Right lobe of liver (tissue), 6 donors: ENCODE measurements at regions not wholly inside any gene's neighbourhood (a gene's known extent, or its start where the extent isn't known, plus 50 kb on each side); places are given as distances from the start of the nearest gene placed in this dataset.

Source experiments
- ATAC-seq, 4 donors: fragments of 200-7000 bp; cut with Tn5 transposase; one replicate each; pipeline ENCODE4 v1.9.1; 2020; ENCODE audit warnings: mild to moderate bottlenecking in 4 of 4, moderate library complexity in 4 of 4
- DNase-seq, 3 donors: peaks; one replicate each; pipeline ENCODE4 v3.0.0-alpha.2; 2020
- H3K27ac ChIP-seq, 3 donors: fragments of 200-600 bp; one replicate each; pipeline ENCODE4 v1.8.0; 2022
- H3K27me3 ChIP-seq, 2 donors: fragments of 200-600 bp; one replicate each; pipeline ENCODE4 v1.8.0; 2022
- H3K36me3 ChIP-seq, 4 donors: fragments of 200-600 bp; sonication (generic) in 1 of 4; one replicate each; pipeline versions ENCODE4 v1.5.1 to v1.8.0; 2017 to 2022; ENCODE audit warnings: control low read depth in 1 of 4
- H3K4me1 ChIP-seq, 4 donors: fragments of 200-600 bp; sonication (generic) in 1 of 4; one replicate each; pipeline versions ENCODE4 v1.5.1 to v1.8.0; 2017 to 2022; ENCODE audit warnings: control low read depth in 1 of 4
- H3K4me3 ChIP-seq, 3 donors: fragments of 200-600 bp; one replicate each; pipeline ENCODE4 v1.8.0; 2022
- H3K9me3 ChIP-seq, 4 donors: fragments of 200-600 bp; sonication (generic) in 1 of 4; one replicate each; pipeline versions ENCODE4 v1.5.1 to v1.8.0; 2017 to 2022; ENCODE audit warnings: control low read depth in 1 of 4
- POLR2A ChIP-seq: fragments of 450-650 bp; IDR thresholded peaks from one replicate; pipeline ENCODE4 v1.6.1; 2017; ENCODE audit warnings: antibody characterized with exemption, mild to moderate bottlenecking
- WGBS: methylation state at CpG from one replicate; pipeline ENCODE4 v1.1.6; 2018; ENCODE audit warnings: low coverage, low lambda C conversion rate; ENCODE audit not compliant: insufficient coverage; ENCODE audit errors: missing lambda C conversion rate; 5-methylcytosine and 5-hydroxymethylcytosine counted together
- intact Hi-C, 2 donors: fragments of 100-400 bp; cut with DNase I; formaldehyde crosslinking; loops; one replicate each; pipeline versions ENCODE4 v1.11.2 to v1.14.1; 2022
- TF ChIP-seq, protein P1 (sequence below), 4 donors: fragments of 200-600 bp in 3 of 4; fragments of 450-650 bp in 1 of 4; IDR thresholded peaks; one replicate each; pipeline versions ENCODE4 v1.5.1 to v1.8.0; 2016 to 2022; ENCODE audit warnings: antibody characterized with exemption in 4 of 4, mild to moderate bottlenecking in 2 of 4
- donor health status: DM: no; HTN: yes; CAD: no.
- donor health status: DM: no; HTN: no; CAD: no.
- donor health status: DM: no; HTN: no; CAD: no.
- donor health status: DM: no; HTN: yes; CAD: no.
- donor health status: DM: no; HTN: yes; CAD: no.

DNA sequence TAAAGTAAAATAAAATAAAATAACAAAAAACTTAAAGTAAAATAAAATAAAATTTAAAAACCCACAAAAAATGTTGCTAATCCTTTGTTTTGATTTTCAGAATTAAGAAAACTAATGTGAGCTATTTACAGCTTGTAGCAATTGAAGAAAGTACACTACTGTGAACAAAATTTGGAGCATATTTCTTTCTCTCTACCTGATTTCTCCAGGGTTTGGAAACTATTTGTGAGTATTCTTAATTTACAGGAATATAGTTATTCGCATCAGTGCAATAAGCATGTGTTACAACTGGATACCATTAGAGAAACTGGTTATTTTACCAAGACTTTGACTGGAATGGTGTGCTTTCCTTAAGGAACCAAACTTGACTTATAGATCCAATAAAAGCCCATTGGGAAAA, 86.1 kb upstream of the CNOT2 start:
- intact Hi-C loops: no loop called here
- Histone ChIP-seq H3K4me1 (no peaks in the 10 kb centered on the region), H3K27me3 (no peaks in the 10 kb centered on the region), H3K9me3 (peaks cover 0 to 5% (median 0%) of the 10 kb centered on the region in 4 donors), H3K27ac (no peak overlapping the region), H3K36me3 (no peaks in the 10 kb centered on the region), H3K4me3 (no peak overlapping the region)
- 69% methylated on average over 1 of the region's 1 CpG for WGBS
- TF ChIP-seq, protein P1, sequence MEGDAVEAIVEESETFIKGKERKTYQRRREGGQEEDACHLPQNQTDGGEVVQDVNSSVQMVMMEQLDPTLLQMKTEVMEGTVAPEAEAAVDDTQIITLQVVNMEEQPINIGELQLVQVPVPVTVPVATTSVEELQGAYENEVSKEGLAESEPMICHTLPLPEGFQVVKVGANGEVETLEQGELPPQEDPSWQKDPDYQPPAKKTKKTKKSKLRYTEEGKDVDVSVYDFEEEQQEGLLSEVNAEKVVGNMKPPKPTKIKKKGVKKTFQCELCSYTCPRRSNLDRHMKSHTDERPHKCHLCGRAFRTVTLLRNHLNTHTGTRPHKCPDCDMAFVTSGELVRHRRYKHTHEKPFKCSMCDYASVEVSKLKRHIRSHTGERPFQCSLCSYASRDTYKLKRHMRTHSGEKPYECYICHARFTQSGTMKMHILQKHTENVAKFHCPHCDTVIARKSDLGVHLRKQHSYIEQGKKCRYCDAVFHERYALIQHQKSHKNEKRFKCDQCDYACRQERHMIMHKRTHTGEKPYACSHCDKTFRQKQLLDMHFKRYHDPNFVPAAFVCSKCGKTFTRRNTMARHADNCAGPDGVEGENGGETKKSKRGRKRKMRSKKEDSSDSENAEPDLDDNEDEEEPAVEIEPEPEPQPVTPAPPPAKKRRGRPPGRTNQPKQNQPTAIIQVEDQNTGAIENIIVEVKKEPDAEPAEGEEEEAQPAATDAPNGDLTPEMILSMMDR (IDR thresholded peaks at IDR 0.05): no peak
- TF ChIP-seq POLR2A: no peak
- ATAC-seq (no peak), DNase-seq (no peak)

DNA sequence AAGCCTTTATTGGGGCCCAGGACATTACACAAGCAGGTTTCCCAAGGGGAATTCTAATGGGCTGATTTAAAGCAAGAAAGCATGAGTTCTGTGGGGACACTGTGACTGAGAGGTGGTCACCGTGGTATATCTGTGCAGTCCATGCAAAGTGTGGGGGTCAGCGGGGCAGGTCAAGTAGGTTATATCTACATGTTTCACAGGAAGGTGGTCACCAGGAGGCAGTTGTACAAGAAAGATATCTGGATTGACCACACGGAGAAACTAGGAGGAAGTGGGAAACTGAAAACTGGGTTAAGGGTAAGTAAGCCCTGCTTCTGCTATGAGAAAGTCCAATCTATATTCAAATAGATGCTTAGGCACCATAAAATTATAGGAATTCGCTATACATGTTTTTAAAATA, 77.8 kb upstream of the CNOT2 start:
- no peak for DNase-seq
- no peak overlapping the region for H3K4me3 ChIP-seq
- no peaks in the 10 kb centered on the region for H3K4me1 ChIP-seq
- intact Hi-C loops: no loop called here
- TF ChIP-seq POLR2A: no peak
- TF ChIP-seq, protein P1 (IDR thresholded peaks at IDR 0.05): no peak
- no peak for ATAC-seq
- H3K27me3 ChIP-seq: no peaks in the 10 kb centered on the region
- H3K9me3 ChIP-seq: no peaks in the 10 kb centered on the region
- no peak overlapping the region for H3K27ac ChIP-seq
- 43% methylated on average over 4 of the region's 4 CpGs for WGBS
- H3K36me3 ChIP-seq: no peaks in the 10 kb centered on the region

DNA sequence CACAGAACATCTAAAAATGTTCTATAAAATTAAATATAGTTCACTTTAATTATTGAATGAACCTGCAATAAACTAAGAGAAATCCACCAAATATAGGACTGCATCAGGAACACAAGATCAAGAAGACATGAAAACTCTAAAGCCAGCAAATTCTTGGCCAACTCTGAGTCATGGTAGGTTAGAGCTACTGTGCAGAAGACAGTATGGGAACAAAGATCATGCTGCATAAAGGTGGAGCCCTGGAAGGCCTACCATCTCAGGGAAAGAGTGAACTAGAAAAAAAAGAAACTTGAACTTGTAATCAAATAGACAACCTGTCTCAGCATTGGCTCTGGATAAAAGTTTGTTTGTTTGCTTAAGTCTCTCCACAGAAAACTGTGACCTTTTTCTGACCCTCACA, 66.9 kb upstream of the CNOT2 start:
- TF ChIP-seq POLR2A: no peak
- TF ChIP-seq, protein P1 (IDR thresholded peaks at IDR 0.05): no peak
- Histone ChIP-seq H3K27ac (no peak overlapping the region), H3K27me3 (no peaks in the 10 kb centered on the region), H3K36me3 (no peaks in the 10 kb centered on the region), H3K4me1 (no peaks in the 10 kb centered on the region), H3K9me3 (no peaks in the 10 kb centered on the region), H3K4me3 (no peak overlapping the region)
- intact Hi-C loops: no loop called here
- no peak for ATAC-seq
- DNase-seq: no peak

DNA sequence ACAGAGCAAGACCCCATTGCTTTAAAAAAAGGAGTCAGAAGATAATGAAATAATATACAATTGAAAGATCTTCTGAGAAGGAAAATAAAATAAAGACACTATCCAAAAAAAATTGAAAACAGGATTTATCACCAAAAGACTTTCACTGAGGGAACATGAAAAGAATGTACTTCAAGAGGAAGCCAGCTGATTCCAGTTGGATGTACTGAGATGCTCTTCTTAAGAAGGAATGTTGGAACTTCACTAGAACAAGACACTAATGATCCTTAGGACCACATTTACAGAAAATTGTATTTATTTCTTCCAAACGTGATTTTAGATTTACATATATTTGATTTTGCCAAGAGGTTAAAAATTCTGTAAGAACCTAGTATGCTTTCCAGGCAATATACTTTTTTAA, 65.6 kb upstream of the CNOT2 start:
- intact Hi-C loops: no loop called here
- WGBS: 32% methylated on average over 1 of the region's 1 CpG
- H3K4me3 ChIP-seq: no peak overlapping the region
- no peaks in the 10 kb centered on the region for H3K4me1 ChIP-seq
- ATAC-seq: no peak
- no peaks in the 10 kb centered on the region for H3K36me3 ChIP-seq
- H3K27ac ChIP-seq: no peak overlapping the region
- H3K9me3 ChIP-seq: no peaks in the 10 kb centered on the region
- TF ChIP-seq POLR2A: no peak
- TF ChIP-seq, protein P1 (IDR thresholded peaks at IDR 0.05): no peak
- DNase-seq: no peak
- H3K27me3 ChIP-seq: no peaks in the 10 kb centered on the region

DNA sequence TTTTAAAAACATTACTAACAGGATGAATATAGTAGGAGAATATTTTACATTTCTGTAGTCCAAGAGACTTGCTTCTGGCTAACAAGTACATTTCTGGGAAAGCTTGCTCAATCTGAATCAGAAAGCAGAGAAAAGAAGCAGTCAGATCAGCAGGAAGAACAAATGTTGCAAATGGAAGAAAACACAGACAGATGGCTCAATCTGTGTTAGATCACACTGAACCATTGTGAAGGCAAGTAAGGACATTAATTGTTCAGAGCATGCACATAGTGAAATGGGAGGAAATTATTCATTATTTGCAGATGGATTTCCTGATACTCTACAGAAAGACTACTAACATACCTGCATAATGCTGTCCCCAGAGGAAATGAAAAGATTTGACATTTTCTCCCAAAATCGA, 65.2 kb upstream of the CNOT2 start:
- TF ChIP-seq, protein P1 (IDR thresholded peaks at IDR 0.05): no peak
- no peak for TF ChIP-seq POLR2A
- Histone ChIP-seq H3K4me3 (no peak overlapping the region), H3K27me3 (no peaks in the 10 kb centered on the region), H3K4me1 (no peaks in the 10 kb centered on the region), H3K36me3 (no peaks in the 10 kb centered on the region), H3K27ac (no peak overlapping the region), H3K9me3 (no peaks in the 10 kb centered on the region)
- intact Hi-C loops: no loop called here
- whole genome bisulfite sequencing: 60% methylated on average over 1 of the region's 1 CpG
- ATAC-seq (no peak), DNase-seq (no peak)
